ENCODE measurements at regions not wholly inside any gene's neighbourhood (a gene's known extent, or its start where the extent isn't known, plus 50 kb on each side); places are given as distances from the start of the nearest gene placed in this dataset.

- WGBS = 86% methylated on average over 5 of the region's 5 CpGs
- intact Hi-C loops (cut with DNase I) = no loop called here
- no peaks in the 10 kb centered on the region for H3K36me3 ChIP-seq
- no peak for TF ChIP-seq CTCF (IDR thresholded peaks at IDR 0.05)
- no peak for TF ChIP-seq POLR2A (IDR thresholded peaks at IDR 0.05)
- TF ChIP-seq POLR2AphosphoS5 (IDR thresholded peaks at IDR 0.05) = no peak
- no peak overlapping the region for H3K27ac ChIP-seq
- no peak overlapping the region for H3K4me3 ChIP-seq
- no peaks in the 10 kb centered on the region for H3K27me3 ChIP-seq (replicated peaks; ENCODE audit: insufficient read depth)
- H3K9me3 ChIP-seq = no peaks in the 10 kb centered on the region
- no peak for DNase-seq (ENCODE audit: low spot score)
- no peaks in the 10 kb centered on the region for H3K4me1 ChIP-seq (replicated peaks)
Observed at GRCh38 chr7:16028636-16029035, 342.2 kb upstream of the MEOX2 start.

GRCh38 chr7:16028103-16028502, 341.6 kb upstream of the MEOX2 start:
- no peaks in the 10 kb centered on the region for H3K4me1 ChIP-seq (replicated peaks)
- H3K27ac ChIP-seq = no peak overlapping the region
- H3K4me3 ChIP-seq = no peak overlapping the region
- intact Hi-C loops (cut with DNase I) = no loop called here
- H3K36me3 ChIP-seq = no peaks in the 10 kb centered on the region
- TF ChIP-seq POLR2AphosphoS5 (IDR thresholded peaks at IDR 0.05) = no peak
- no peak for TF ChIP-seq POLR2A (IDR thresholded peaks at IDR 0.05)
- TF ChIP-seq CTCF (IDR thresholded peaks at IDR 0.05) = no peak
- WGBS = 74% methylated on average over 2 of the region's 2 CpGs
- DNase-seq (ENCODE audit: low spot score) = no peak
- H3K27me3 ChIP-seq (replicated peaks; ENCODE audit: insufficient read depth) = no peaks in the 10 kb centered on the region
- no peaks in the 10 kb centered on the region for H3K9me3 ChIP-seq

- H3K27me3 ChIP-seq (replicated peaks; ENCODE audit: insufficient read depth) = no peaks in the 10 kb centered on the region
- no peaks in the 10 kb centered on the region for H3K4me1 ChIP-seq (replicated peaks)
- H3K27ac ChIP-seq = no peak overlapping the region
- TF ChIP-seq CTCF (IDR thresholded peaks at IDR 0.05) (no peak), POLR2A (IDR thresholded peaks at IDR 0.05) (no peak), POLR2AphosphoS5 (IDR thresholded peaks at IDR 0.05) (no peak)
- WGBS = 74% methylated on average over 2 of the region's 2 CpGs
- intact Hi-C loops (cut with DNase I) = no loop called here
- H3K36me3 ChIP-seq = no peaks in the 10 kb centered on the region
- no peaks in the 10 kb centered on the region for H3K9me3 ChIP-seq
- no peak overlapping the region for H3K4me3 ChIP-seq
- no peak for DNase-seq (ENCODE audit: low spot score)
Observed at GRCh38 chr7:16027396-16027795, 340.9 kb upstream of the MEOX2 start.

GRCh38 chr7:16026253-16027020, 340.0 kb upstream of the MEOX2 start:
- intact Hi-C loops (cut with DNase I) = no loop called here
- Histone ChIP-seq H3K27ac (no peak overlapping the region), H3K4me3 (no peak overlapping the region), H3K9me3 (no peaks in the 10 kb centered on the region), H3K36me3 (no peaks in the 10 kb centered on the region), H3K4me1 (replicated peaks) (no peaks in the 10 kb centered on the region), H3K27me3 (replicated peaks; ENCODE audit: insufficient read depth) (no peaks in the 10 kb centered on the region)
- 57% methylated on average over 10 of the region's 10 CpGs for WGBS
- DNase-seq (ENCODE audit: low spot score) = no peak
- TF ChIP-seq POLR2A (IDR thresholded peaks at IDR 0.05) = no peak
- TF ChIP-seq POLR2AphosphoS5 (IDR thresholded peaks at IDR 0.05) = no peak
- TF ChIP-seq CTCF (IDR thresholded peaks at IDR 0.05) = no peak

- H3K36me3 ChIP-seq = no peaks in the 10 kb centered on the region
- no peaks in the 10 kb centered on the region for H3K27me3 ChIP-seq (replicated peaks; ENCODE audit: insufficient read depth)
- H3K4me1 ChIP-seq (replicated peaks) = no peaks in the 10 kb centered on the region
- intact Hi-C loops (cut with DNase I) = no loop called here
- DNase-seq (ENCODE audit: low spot score) = no peak
- WGBS = 33% methylated on average over 1 of the region's 1 CpG
- no peak overlapping the region for H3K27ac ChIP-seq
- TF ChIP-seq CTCF (IDR thresholded peaks at IDR 0.05) (no peak), POLR2AphosphoS5 (IDR thresholded peaks at IDR 0.05) (no peak), POLR2A (IDR thresholded peaks at IDR 0.05) (no peak)
- H3K9me3 ChIP-seq = no peaks in the 10 kb centered on the region
- H3K4me3 ChIP-seq = no peak overlapping the region
Observed at GRCh38 chr7:16025696-16026095, 339.2 kb upstream of the MEOX2 start.

Data from prostate gland (tissue), 2 donors.